Mesendoderm (in vitro differentiated cells): ENCODE measurements at regions not wholly inside any gene's neighbourhood (a gene's known extent, or its start where the extent isn't known, plus 50 kb on each side); places are given as distances from the start of the nearest gene placed in this dataset.

Experiments used
- DNase-seq: peaks from one replicate; pipeline ENCODE4 v3.0.0; 2013
- H2AK5ac ChIP-seq: 2 replicates; pipeline ENCODE4 v1.6.1; 2013; ENCODE audit warnings: low read length, inconsistent platforms
- H2BK120ac ChIP-seq: 2 replicates; pipeline ENCODE4 v1.6.1; 2013; ENCODE audit warnings: low read depth, mild to moderate bottlenecking, low read length, moderate library complexity, mixed read lengths
- H2BK15ac ChIP-seq: replicated peaks from 2 replicates; pipeline ENCODE4 v1.6.1; 2013; ENCODE audit warnings: low read depth, mild to moderate bottlenecking, moderate library complexity
- H2BK5ac ChIP-seq: 2 replicates; pipeline ENCODE4 v1.6.1; 2013; ENCODE audit warnings: low read length, inconsistent platforms
- H3K18ac ChIP-seq: 2 replicates; pipeline ENCODE4 v1.6.1; 2013; ENCODE audit warnings: mild to moderate bottlenecking, low read length, mixed read lengths
- H3K23ac ChIP-seq: one replicate; pipeline ENCODE4 v1.6.1; 2013; ENCODE audit warnings: low read length
- H3K27ac ChIP-seq: 2 replicates; pipeline ENCODE4 v1.5.1; 2013; ENCODE audit warnings: low read depth, mild to moderate bottlenecking, inconsistent platforms, low read length, moderate library complexity
- H3K27me3 ChIP-seq: 2 replicates; pipeline ENCODE4 v1.6.1; 2013; ENCODE audit warnings: low read length, control low read depth, mild to moderate bottlenecking, inconsistent platforms; ENCODE audit not compliant: insufficient read depth, poor library complexity
- H3K36me3 ChIP-seq: 2 replicates; pipeline ENCODE4 v1.6.1; 2013; ENCODE audit warnings: low read length, inconsistent platforms; ENCODE audit not compliant: control insufficient read depth, insufficient read depth
- H3K4ac ChIP-seq: one replicate; pipeline ENCODE4 v1.6.1; 2013; ENCODE audit warnings: low read depth, mild to moderate bottlenecking, low read length, moderate library complexity
- H3K4me1 ChIP-seq: 2 replicates; pipeline ENCODE4 v1.6.1; 2013; ENCODE audit warnings: low read depth, low read length, inconsistent platforms; ENCODE audit not compliant: control insufficient read depth
- H3K4me2 ChIP-seq: 2 replicates; pipeline ENCODE4 v1.6.1; 2013; ENCODE audit warnings: low read length
- H3K4me3 ChIP-seq: 2 replicates; pipeline ENCODE4 v1.5.1; 2013; ENCODE audit warnings: mild to moderate bottlenecking, low read length
- H3K56ac ChIP-seq: one replicate; pipeline ENCODE4 v1.6.1; 2013; ENCODE audit warnings: low read length
- H3K79me1 ChIP-seq: 2 replicates; pipeline ENCODE4 v1.6.1; 2013; ENCODE audit warnings: low read length, inconsistent platforms
- H3K79me2 ChIP-seq: 2 replicates; pipeline ENCODE4 v1.6.1; 2013; ENCODE audit warnings: mild to moderate bottlenecking, low read length; ENCODE audit not compliant: control insufficient read depth, insufficient read depth
- H3K9ac ChIP-seq: 2 replicates; pipeline ENCODE4 v1.6.1; 2013; ENCODE audit warnings: low read length, inconsistent platforms
- H4K5ac ChIP-seq: one replicate; pipeline ENCODE4 v1.6.1; 2013; ENCODE audit warnings: low read length
- H4K8ac ChIP-seq: one replicate; pipeline ENCODE4 v1.6.1; 2013; ENCODE audit warnings: low read depth, mild to moderate bottlenecking, control low read depth, low read length, moderate library complexity
- WGBS: extraction: QIAGEN DNeasy Blood & Tissue Kit; methylation state at CpG from one replicate; pipeline ENCODE4 v1.1.7; 2013; ENCODE audit warnings: low lambda C conversion rate, missing lambda C conversion rate; ENCODE audit not compliant: insufficient coverage; ENCODE audit errors: extremely low coverage; 5-methylcytosine and 5-hydroxymethylcytosine counted together

DNA sequence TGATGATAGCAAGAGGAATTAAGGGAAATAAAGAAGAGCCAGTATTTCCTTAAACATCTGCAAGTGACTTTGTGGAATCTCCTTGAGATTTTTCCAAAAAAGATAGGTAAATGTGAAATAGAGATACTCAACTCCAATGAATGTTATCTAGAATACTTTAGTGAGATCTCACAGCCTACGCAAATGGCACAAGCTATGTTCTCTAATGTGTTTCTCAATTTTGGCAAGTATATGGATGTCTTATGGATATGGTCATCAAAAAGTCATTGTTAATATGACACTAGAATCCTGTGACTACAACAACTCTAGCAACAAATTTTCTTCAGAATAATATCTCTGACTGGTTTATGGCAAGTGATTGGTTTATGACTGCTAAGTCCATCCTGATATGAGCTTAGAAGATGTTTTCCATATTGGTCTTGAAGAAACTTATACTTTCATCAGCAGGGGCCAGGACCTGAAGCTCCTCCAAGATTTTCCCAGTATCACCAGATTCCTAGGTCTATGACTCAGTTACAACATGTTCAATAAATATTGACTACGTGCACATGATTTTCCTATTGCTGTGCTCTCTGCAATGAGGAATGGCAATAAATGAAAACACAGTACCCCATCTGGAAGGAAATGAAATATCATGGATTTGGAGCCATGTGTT, 170.9 kb upstream of the THBS1 start:
- Histone ChIP-seq H3K4me1 (no peaks in the 10 kb centered on the region), H3K23ac (no peak overlapping the region), H3K18ac (no peak overlapping the region), H3K27me3 (no peaks in the 10 kb centered on the region), H3K36me3 (no peaks in the 10 kb centered on the region), H3K79me1 (no peaks in the 10 kb centered on the region), H3K9ac (no peak overlapping the region), H3K79me2 (no peaks in the 10 kb centered on the region), H2AK5ac (no peak overlapping the region), H2BK120ac (no peak overlapping the region), H2BK5ac (no peak overlapping the region), H3K4ac (no peak overlapping the region), H3K4me2 (no peak overlapping the region), H3K27ac (no peak overlapping the region), H4K8ac (no peak overlapping the region), H3K4me3 (no peak overlapping the region), H3K56ac (no peak overlapping the region), H2BK15ac (no peak overlapping the region), H4K5ac (no peak overlapping the region)
- DNase-seq = no peak
- WGBS = no CpG with 5 or more reads among the region's 2 CpGs

DNA sequence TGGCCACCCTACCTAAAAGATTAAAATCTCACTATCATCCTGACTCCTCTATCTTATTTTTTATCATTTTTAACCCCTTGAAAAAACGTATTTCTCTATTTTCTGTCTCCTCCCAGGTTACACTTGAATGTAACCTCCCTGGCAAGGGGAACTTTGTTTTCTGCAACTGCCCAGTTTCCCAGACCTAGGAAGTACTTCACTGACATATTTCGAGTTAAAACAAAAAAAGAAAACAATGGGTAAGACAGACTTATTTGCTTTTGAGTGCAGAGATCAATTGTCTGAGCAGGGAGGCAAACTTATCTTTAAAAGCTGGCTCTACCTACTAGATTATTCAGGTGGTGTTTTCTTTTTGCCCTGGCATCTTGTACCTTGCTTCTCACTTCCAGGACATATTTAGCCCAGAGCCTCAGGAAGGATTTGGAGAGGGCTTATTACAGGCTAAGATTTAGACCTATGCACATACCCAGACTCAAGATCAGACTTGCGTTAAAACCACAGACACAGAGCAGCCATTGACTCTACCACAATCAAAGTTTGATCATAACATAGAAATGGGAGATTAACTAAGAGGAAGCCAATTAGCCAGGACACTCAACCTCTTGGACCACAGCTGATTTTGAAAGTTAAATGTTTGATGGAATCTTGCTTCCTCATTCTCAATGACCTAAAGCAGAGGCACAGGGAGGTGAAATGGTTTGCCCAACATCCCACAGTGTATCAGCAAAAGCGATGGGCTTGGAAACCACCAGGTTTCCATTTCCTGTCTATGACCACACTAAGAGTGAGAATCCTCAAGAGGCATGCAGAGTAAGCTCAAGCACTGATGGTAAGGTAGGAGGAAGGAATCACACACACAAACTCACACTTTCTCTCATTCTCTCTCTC, 169.5 kb upstream of the THBS1 start:
- no peaks in the 10 kb centered on the region for H3K4me1 ChIP-seq
- H3K27me3 ChIP-seq = no peaks in the 10 kb centered on the region
- no peak overlapping the region for H3K23ac ChIP-seq
- H3K79me2 ChIP-seq = no peaks in the 10 kb centered on the region
- H2AK5ac ChIP-seq = no peak overlapping the region
- H2BK15ac ChIP-seq = no peak overlapping the region
- H3K9ac ChIP-seq = no peak overlapping the region
- H2BK120ac ChIP-seq = no peak overlapping the region
- H3K56ac ChIP-seq = no peak overlapping the region
- H4K8ac ChIP-seq = no peak overlapping the region
- H4K5ac ChIP-seq = no peak overlapping the region
- no peak overlapping the region for H3K18ac ChIP-seq
- H3K4me2 ChIP-seq = no peak overlapping the region
- no peaks in the 10 kb centered on the region for H3K36me3 ChIP-seq
- H3K27ac ChIP-seq = no peak overlapping the region
- no peak overlapping the region for H3K4ac ChIP-seq
- 100% methylated on average over 1 of the region's 4 CpGs for WGBS
- no peak for DNase-seq
- H3K4me3 ChIP-seq = no peak overlapping the region
- no peaks in the 10 kb centered on the region for H3K79me1 ChIP-seq
- no peak overlapping the region for H2BK5ac ChIP-seq

DNA sequence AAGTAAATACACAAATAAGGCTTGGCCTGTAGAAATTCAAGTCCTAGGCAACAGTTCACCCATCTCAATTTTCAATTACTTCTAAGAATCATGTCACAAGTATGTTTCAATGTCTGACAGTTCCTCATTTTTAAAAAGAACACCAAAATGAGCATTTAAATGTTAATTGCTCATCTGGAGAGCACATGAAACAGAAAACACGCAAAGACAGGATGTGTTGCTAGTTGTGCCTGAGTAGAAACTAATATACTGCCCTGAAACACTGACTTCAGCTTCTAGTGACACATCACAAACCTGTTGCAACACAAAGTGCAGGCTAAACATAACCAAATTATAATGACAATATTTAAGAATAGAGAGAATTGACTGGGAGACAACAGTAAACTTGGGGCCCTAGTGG, 167.3 kb upstream of the THBS1 start:
- DNase-seq = no peak
- Histone ChIP-seq H3K27me3 (no peaks in the 10 kb centered on the region), H3K23ac (no peak overlapping the region), H3K56ac (no peak overlapping the region), H3K4ac (no peak overlapping the region), H3K18ac (no peak overlapping the region), H3K4me2 (no peak overlapping the region), H3K4me3 (no peak overlapping the region), H4K5ac (no peak overlapping the region), H2BK120ac (no peak overlapping the region), H3K36me3 (no peaks in the 10 kb centered on the region), H3K79me1 (no peaks in the 10 kb centered on the region), H3K27ac (no peak overlapping the region), H3K4me1 (no peaks in the 10 kb centered on the region), H2AK5ac (no peak overlapping the region), H3K79me2 (no peaks in the 10 kb centered on the region), H3K9ac (no peak overlapping the region), H4K8ac (no peak overlapping the region), H2BK15ac (no peak overlapping the region), H2BK5ac (no peak overlapping the region)
- WGBS = no CpG with 5 or more reads among the region's 1 CpG

DNA sequence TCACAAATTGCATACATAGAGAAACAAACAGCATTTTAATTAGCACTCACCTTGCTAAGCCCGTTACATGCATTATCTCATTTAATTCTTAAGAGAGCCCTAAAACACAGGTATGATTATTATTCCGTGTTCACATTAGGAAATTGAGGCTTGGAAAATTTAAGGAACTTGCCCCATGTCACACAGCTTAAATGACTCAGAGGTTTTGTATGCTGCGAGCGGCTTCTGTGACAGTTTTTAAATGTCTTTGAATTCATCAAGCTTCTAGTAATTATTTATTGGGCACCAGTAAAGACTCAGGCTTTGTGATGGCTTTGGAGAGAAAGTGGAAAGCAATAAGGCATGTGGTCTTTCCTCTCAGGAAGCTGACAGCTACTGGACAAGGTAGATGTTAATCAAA, 166.7 kb upstream of the THBS1 start:
- Histone ChIP-seq H3K4ac (no peak overlapping the region), H3K56ac (no peak overlapping the region), H4K5ac (no peak overlapping the region), H2AK5ac (no peak overlapping the region), H3K27ac (no peak overlapping the region), H3K79me2 (no peaks in the 10 kb centered on the region), H3K18ac (no peak overlapping the region), H2BK5ac (no peak overlapping the region), H3K4me1 (no peaks in the 10 kb centered on the region), H3K4me2 (no peak overlapping the region), H3K9ac (no peak overlapping the region), H3K79me1 (no peaks in the 10 kb centered on the region), H3K27me3 (no peaks in the 10 kb centered on the region), H2BK120ac (no peak overlapping the region), H3K4me3 (no peak overlapping the region), H3K36me3 (no peaks in the 10 kb centered on the region), H3K23ac (no peak overlapping the region), H4K8ac (no peak overlapping the region), H2BK15ac (no peak overlapping the region)
- WGBS = no CpG with 5 or more reads among the region's 4 CpGs
- no peak for DNase-seq

DNA sequence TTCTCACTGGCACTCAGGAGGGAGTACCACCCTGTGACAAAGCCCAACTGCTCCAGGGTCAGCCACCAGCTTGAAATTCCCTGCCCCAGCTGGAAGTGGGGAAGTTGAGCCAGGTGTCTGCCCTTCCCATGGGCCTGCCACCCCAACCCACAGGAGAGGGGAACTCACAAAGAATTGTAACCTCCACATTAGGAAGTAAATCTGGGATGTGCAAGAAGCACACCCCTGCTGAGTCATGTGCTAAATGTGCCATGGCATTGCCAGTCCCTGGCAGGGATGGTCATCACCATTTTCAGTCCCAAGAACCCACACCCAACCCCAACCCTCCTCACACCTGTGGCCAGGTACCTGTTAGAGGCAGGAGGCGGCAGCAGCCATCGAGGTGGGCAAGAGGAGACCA, 165.2 kb upstream of the THBS1 start:
- no peaks in the 10 kb centered on the region for H3K79me1 ChIP-seq
- H2BK5ac ChIP-seq = no peak overlapping the region
- no peak overlapping the region for H3K4me3 ChIP-seq
- WGBS = no CpG with 5 or more reads among the region's 2 CpGs
- no peak overlapping the region for H3K23ac ChIP-seq
- no peaks in the 10 kb centered on the region for H3K36me3 ChIP-seq
- H4K5ac ChIP-seq = no peak overlapping the region
- no peak for DNase-seq
- H2BK120ac ChIP-seq = no peak overlapping the region
- no peak overlapping the region for H4K8ac ChIP-seq
- H3K4ac ChIP-seq = no peak overlapping the region
- no peak overlapping the region for H2BK15ac ChIP-seq
- no peaks in the 10 kb centered on the region for H3K79me2 ChIP-seq
- H3K4me1 ChIP-seq = peaks cover 2% of the 10 kb centered on the region
- no peak overlapping the region for H3K9ac ChIP-seq
- no peak overlapping the region for H3K18ac ChIP-seq
- no peak overlapping the region for H2AK5ac ChIP-seq
- no peak overlapping the region for H3K4me2 ChIP-seq
- H3K27me3 ChIP-seq = no peaks in the 10 kb centered on the region
- H3K56ac ChIP-seq = no peak overlapping the region
- H3K27ac ChIP-seq = no peak overlapping the region
